Panc1 (cell line): ENCODE measurements at regions not wholly inside any gene's neighbourhood (a gene's known extent, or its start where the extent isn't known, plus 50 kb on each side); places are given as distances from the start of the nearest gene placed in this dataset.

Source experiments
- ATAC-seq: fragments of 200-7000 bp; cut with Tn5 transposase; 2 replicates; pipeline ENCODE4 v1.9.1; 2020; ENCODE audit warnings: mild to moderate bottlenecking, moderate library complexity
- BruUV-seq: library from RNA; stranded (reverse); fragments of 400-500 nt; replicated peaks from 2 replicates; lab custom pipeline; 2021; lab: Mats Ljungman, UMichigan
- CTCF ChIA-PET: fragments of 300-600 bp; sonication (Branson Sonifier 250); formaldehyde crosslinking; loops from one replicate; lab custom pipeline; 2022; ENCODE audit warnings: antibody characterized with exemption; lab: Charles Lee
- POLR2A ChIA-PET: fragments of 300-600 bp; sonication (Branson Sonifier 250); formaldehyde crosslinking; loops from one replicate; lab custom pipeline; 2022; ENCODE audit warnings: antibody characterized with exemption; lab: Charles Lee
- DNase-seq: peaks from one replicate; pipeline ENCODE4 v3.0.0-alpha.2; 2010; ENCODE audit warnings: low read depth, low spot score
- H3K27ac ChIP-seq: 2 replicates; pipeline ENCODE4 v1.5.1; 2011; ENCODE audit warnings: mild to moderate bottlenecking, low read length, inconsistent platforms
- H3K27me3 ChIP-seq: fragments of 200-500 bp; sonication (Bioruptor generic); 2 replicates; pipeline ENCODE4 v1.6.0; 2014; ENCODE audit warnings: low read length, inconsistent platforms; ENCODE audit not compliant: control insufficient read depth, insufficient read depth
- H3K36me3 ChIP-seq: fragments of 200-500 bp; sonication (Bioruptor generic); 2 replicates; pipeline ENCODE4 v1.5.1; 2014; ENCODE audit warnings: inconsistent platforms, mild to moderate bottlenecking, low read length, moderate library complexity; ENCODE audit not compliant: control insufficient read depth, insufficient read depth
- H3K4me1 ChIP-seq: 2 replicates; pipeline ENCODE4 v1.5.1; 2011; ENCODE audit warnings: inconsistent platforms, mild to moderate bottlenecking, low read length, moderate library complexity; ENCODE audit not compliant: control insufficient read depth, insufficient read depth
- H3K4me3 ChIP-seq, 2 experiments: 2 replicates each; pipeline ENCODE4 v1.5.1; 2011 to 2012; ENCODE audit warnings: low read depth in 2 of 2, low read length in 2 of 2, mild to moderate bottlenecking in 2 of 2, inconsistent platforms in 1 of 2, moderate library complexity in 1 of 2
- H3K9me3 ChIP-seq: fragments of 200-500 bp; sonication (Bioruptor generic); 2 replicates; pipeline ENCODE4 v1.5.1; 2014; ENCODE audit warnings: low read depth, mild to moderate bottlenecking, inconsistent platforms, low read length, moderate library complexity; ENCODE audit not compliant: control insufficient read depth, insufficient read depth
- POLR2AphosphoS5 ChIP-seq: IDR thresholded peaks from 2 replicates; pipeline ENCODE4 v1.6.1; 2012; ENCODE audit warnings: mild to moderate bottlenecking, low read depth, low read length, moderate library complexity
- SIN3A ChIP-seq: IDR thresholded peaks from 2 replicates; pipeline ENCODE4 v1.6.1; 2012; ENCODE audit warnings: low read depth, mild to moderate bottlenecking, low read length, moderate library complexity, borderline replicate concordance; ENCODE audit not compliant: insufficient read depth
- TCF7L2 ChIP-seq: IDR thresholded peaks from 2 replicates; pipeline ENCODE4 v1.6.1; 2011; ENCODE audit warnings: mild to moderate bottlenecking, low read depth, low read length, inconsistent platforms
- in situ Hi-C: cut with HindIII; loops from 2 replicates; pipeline ENCODE4 v1.10.0; 2016; ENCODE audit warnings: low sequenced_read_pairs, low pct_unique_long_range_greater_than_20kb
- intact Hi-C: fragments of 100-400 bp; cut with micrococcal nuclease; formaldehyde crosslinking; loops from one replicate; pipeline ENCODE4 v1.10.0; 2022; ENCODE audit not compliant: unreplicated experiment
- TF ChIP-seq, protein P1 (sequence below), 2 experiments: IDR thresholded peaks; 2 replicates each; pipeline ENCODE4 v1.6.1; 2011 to 2012; ENCODE audit warnings: low read depth in 2 of 2, control low read depth in 1 of 2, low read length in 1 of 2, mild to moderate bottlenecking in 1 of 2, moderate library complexity in 1 of 2; ENCODE audit not compliant: insufficient read depth in 1 of 2
- TF ChIP-seq, protein P2 (sequence below): fragments of 450-650 bp; IDR thresholded peaks from 2 replicates; pipeline ENCODE4 v1.5.1; 2017; ENCODE audit warnings: mild to moderate bottlenecking

DNA sequence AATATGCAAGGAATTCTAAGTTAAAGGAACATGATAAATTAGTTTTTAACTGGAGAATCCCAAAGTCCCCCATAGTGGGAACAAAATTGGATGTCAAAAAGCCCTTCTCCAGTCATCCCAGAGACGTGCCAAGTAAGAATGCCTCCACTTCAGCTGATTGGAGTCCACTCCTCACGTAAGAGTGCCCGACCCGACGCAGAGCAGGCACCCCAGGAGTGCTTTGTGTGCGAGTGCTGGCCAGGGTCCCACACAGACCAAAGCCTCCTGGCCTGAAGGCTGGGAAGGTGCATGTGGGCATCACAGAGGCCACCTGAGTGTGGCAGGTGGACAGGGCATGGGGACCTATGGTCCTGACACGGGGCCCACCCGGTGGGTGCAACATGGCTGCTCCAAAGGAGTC lies 183.5 kb downstream of the GLI2 start:
- ChIA-PET POLR2A (no interaction called here), CTCF (no interaction called here)
- Histone ChIP-seq H3K27ac (no peak overlapping the region), H3K4me3 (no peak overlapping the region), H3K4me1 (peaks cover 15% of the 10 kb centered on the region), H3K36me3 (no peaks in the 10 kb centered on the region), H3K27me3 (no peaks in the 10 kb centered on the region), H3K9me3 (no peaks in the 10 kb centered on the region)
- DNase-seq (no peak), ATAC-seq (no peak)
- in situ Hi-C loops (no loop called here), intact Hi-C loops (no loop called here)
- BruUV-seq: no TSS peak
- TF ChIP-seq, protein P1, sequence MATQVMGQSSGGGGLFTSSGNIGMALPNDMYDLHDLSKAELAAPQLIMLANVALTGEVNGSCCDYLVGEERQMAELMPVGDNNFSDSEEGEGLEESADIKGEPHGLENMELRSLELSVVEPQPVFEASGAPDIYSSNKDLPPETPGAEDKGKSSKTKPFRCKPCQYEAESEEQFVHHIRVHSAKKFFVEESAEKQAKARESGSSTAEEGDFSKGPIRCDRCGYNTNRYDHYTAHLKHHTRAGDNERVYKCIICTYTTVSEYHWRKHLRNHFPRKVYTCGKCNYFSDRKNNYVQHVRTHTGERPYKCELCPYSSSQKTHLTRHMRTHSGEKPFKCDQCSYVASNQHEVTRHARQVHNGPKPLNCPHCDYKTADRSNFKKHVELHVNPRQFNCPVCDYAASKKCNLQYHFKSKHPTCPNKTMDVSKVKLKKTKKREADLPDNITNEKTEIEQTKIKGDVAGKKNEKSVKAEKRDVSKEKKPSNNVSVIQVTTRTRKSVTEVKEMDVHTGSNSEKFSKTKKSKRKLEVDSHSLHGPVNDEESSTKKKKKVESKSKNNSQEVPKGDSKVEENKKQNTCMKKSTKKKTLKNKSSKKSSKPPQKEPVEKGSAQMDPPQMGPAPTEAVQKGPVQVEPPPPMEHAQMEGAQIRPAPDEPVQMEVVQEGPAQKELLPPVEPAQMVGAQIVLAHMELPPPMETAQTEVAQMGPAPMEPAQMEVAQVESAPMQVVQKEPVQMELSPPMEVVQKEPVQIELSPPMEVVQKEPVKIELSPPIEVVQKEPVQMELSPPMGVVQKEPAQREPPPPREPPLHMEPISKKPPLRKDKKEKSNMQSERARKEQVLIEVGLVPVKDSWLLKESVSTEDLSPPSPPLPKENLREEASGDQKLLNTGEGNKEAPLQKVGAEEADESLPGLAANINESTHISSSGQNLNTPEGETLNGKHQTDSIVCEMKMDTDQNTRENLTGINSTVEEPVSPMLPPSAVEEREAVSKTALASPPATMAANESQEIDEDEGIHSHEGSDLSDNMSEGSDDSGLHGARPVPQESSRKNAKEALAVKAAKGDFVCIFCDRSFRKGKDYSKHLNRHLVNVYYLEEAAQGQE (IDR thresholded peaks at IDR 0.05; ENCODE audit: insufficient read depth in 1 of 2, low read depth in 2 of 2, low read length in 1 of 2): no peak
- TF ChIP-seq TCF7L2 (no peak), POLR2AphosphoS5 (no peak), SIN3A (no peak)
- TF ChIP-seq, protein P2, sequence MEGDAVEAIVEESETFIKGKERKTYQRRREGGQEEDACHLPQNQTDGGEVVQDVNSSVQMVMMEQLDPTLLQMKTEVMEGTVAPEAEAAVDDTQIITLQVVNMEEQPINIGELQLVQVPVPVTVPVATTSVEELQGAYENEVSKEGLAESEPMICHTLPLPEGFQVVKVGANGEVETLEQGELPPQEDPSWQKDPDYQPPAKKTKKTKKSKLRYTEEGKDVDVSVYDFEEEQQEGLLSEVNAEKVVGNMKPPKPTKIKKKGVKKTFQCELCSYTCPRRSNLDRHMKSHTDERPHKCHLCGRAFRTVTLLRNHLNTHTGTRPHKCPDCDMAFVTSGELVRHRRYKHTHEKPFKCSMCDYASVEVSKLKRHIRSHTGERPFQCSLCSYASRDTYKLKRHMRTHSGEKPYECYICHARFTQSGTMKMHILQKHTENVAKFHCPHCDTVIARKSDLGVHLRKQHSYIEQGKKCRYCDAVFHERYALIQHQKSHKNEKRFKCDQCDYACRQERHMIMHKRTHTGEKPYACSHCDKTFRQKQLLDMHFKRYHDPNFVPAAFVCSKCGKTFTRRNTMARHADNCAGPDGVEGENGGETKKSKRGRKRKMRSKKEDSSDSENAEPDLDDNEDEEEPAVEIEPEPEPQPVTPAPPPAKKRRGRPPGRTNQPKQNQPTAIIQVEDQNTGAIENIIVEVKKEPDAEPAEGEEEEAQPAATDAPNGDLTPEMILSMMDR: no peak

DNA sequence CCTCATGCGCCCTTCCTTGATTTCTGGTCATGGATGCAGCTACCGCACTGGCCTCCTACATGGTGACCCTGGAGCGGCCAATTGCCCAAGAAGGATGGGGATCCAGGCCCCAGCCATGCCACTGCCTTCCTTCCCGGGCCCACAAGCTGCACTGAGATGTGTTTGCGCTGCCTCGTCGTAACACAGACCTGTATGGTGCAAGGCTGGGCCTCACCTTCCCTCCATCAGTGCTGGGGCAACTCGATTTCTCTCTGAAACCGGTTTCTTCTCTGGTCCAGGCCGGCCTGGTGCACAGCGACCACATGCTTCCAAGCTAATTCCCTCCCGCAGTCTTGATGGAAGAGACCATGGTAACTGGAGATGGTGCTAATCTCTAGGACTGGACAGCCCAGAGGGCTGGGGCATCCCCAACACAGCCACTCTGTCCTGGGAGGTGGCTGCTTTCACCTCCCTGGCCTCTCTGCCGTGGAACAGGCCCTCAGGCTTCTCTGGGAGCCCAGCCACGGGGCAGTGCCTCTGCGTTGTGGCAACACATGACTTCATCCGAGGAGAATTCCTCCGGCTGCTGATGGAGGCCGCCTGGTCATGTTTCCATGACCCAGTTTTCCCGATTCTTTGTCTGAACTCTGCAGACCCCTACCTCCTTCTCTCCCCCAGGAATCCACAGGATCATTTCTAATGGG lies 184.2 kb downstream of the GLI2 start:
- H3K4me3 ChIP-seq: no peak overlapping the region
- ChIA-PET POLR2A (no interaction called here), CTCF (no interaction called here)
- H3K27ac ChIP-seq: no peak overlapping the region
- intact Hi-C loops (no loop called here), in situ Hi-C loops (no loop called here)
- TF ChIP-seq SIN3A: no peak
- TF ChIP-seq POLR2AphosphoS5: no peak
- TF ChIP-seq, protein P1 (IDR thresholded peaks at IDR 0.05; ENCODE audit: insufficient read depth in 1 of 2, low read depth in 2 of 2, low read length in 1 of 2): no peak
- TF ChIP-seq, protein P2: no peak
- TF ChIP-seq TCF7L2: no peak
- ATAC-seq: no peak
- H3K36me3 ChIP-seq: no peaks in the 10 kb centered on the region
- peaks cover 8% of the 10 kb centered on the region for H3K4me1 ChIP-seq
- no peaks in the 10 kb centered on the region for H3K9me3 ChIP-seq
- BruUV-seq: no TSS peak
- DNase-seq: no peak
- H3K27me3 ChIP-seq: no peaks in the 10 kb centered on the region
